WTC11 (cell line): ENCODE measurements at regions not wholly inside any gene's neighbourhood (a gene's known extent, or its start where the extent isn't known, plus 50 kb on each side); places are given as distances from the start of the nearest gene placed in this dataset.
A peak's percentile ranks its signal among the peaks of the same experiment; 100 is the strongest.

Source experiments
- ATAC-seq: fragments of 200-7000 bp; cut with Tn5 transposase; 2 replicates; pipeline ENCODE4 v1.10.0; 2021; ENCODE audit warnings: mild to moderate bottlenecking, moderate library complexity
- CTCF ChIA-PET: fragments of 300-600 bp; sonication (Branson Sonifier 250); formaldehyde crosslinking; loops from one replicate; lab custom pipeline; 2021; ENCODE audit warnings: antibody characterized with exemption; lab: Charles Lee
- POLR2A ChIA-PET: fragments of 350-600 bp; sonication (Branson Sonifier 250); formaldehyde crosslinking; loops from one replicate; lab custom pipeline; 2021; ENCODE audit warnings: antibody characterized with exemption; lab: Charles Lee
- DNase-seq: peaks from one replicate; pipeline ENCODE4 v3.0.0; 2021; ENCODE audit warnings: low spot score
- H3K27ac Mint-ChIP-seq: 2 replicates; pipeline ENCODE4 v1.8.0; 2021; ENCODE audit warnings: mixed read lengths
- H3K27me3 Mint-ChIP-seq: 2 replicates; pipeline ENCODE4 v1.8.0; 2021; ENCODE audit warnings: low read depth, mild to moderate bottlenecking, moderate library complexity, mixed read lengths
- H3K36me3 Mint-ChIP-seq: 2 replicates; pipeline ENCODE4 v1.8.0; 2021; ENCODE audit warnings: mixed read lengths
- H3K4me1 Mint-ChIP-seq: 2 replicates; pipeline ENCODE4 v1.8.0; 2022; ENCODE audit warnings: mixed read lengths
- H3K4me3 Mint-ChIP-seq: 2 replicates; pipeline ENCODE4 v1.8.0; 2021; ENCODE audit warnings: mild to moderate bottlenecking, moderate library complexity, mixed read lengths
- H3K9me3 Mint-ChIP-seq: 2 replicates; pipeline ENCODE4 v1.8.0; 2021; ENCODE audit warnings: mixed read lengths
- EMX1 ChIP-seq: fragments of 250-450 bp; sonication (Bioruptor Pico); IDR thresholded peaks from 2 replicates; pipeline ENCODE4 v1.8.0; 2021; ENCODE audit warnings: mild to moderate bottlenecking
- FOXP1 ChIP-seq: sonication (generic); formaldehyde crosslinking; IDR thresholded peaks from 2 replicates; pipeline ENCODE4 v1.8.0; 2022; ENCODE audit warnings: missing genetic modification reagents, mild to moderate bottlenecking, moderate library complexity, borderline replicate concordance
- GABPB1 ChIP-seq: sonication (generic); formaldehyde crosslinking; IDR thresholded peaks from 2 replicates; pipeline ENCODE4 v1.8.1; 2023; ENCODE audit warnings: mild to moderate bottlenecking, missing genetic modification reagents
- JUN ChIP-seq: sonication (generic); formaldehyde crosslinking; IDR thresholded peaks from 2 replicates; pipeline ENCODE4 v1.8.0; 2023; ENCODE audit warnings: mild to moderate bottlenecking, missing genetic modification reagents
- KAT7 ChIP-seq: sonication (generic); formaldehyde crosslinking; IDR thresholded peaks from 2 replicates; pipeline ENCODE4 v1.8.1; 2023; ENCODE audit warnings: missing genetic modification reagents, mild to moderate bottlenecking, borderline replicate concordance
- NFE2L1 ChIP-seq: sonication (generic); formaldehyde crosslinking; IDR thresholded peaks from 2 replicates; pipeline ENCODE4 v1.8.1; 2023; ENCODE audit warnings: missing genetic modification reagents
- PRRX2 ChIP-seq: fragments of 250-450 bp; sonication (Bioruptor Pico); IDR thresholded peaks from 2 replicates; pipeline ENCODE4 v1.8.0; 2021; ENCODE audit warnings: mild to moderate bottlenecking
- ZBTB43 ChIP-seq: sonication (generic); formaldehyde crosslinking; IDR thresholded peaks from 2 replicates; pipeline ENCODE4 v1.8.1; 2023; ENCODE audit warnings: mild to moderate bottlenecking, missing genetic modification reagents
- ZNF317 ChIP-seq: sonication (generic); formaldehyde crosslinking; IDR thresholded peaks from 2 replicates; pipeline ENCODE4 v1.8.1; 2023; ENCODE audit warnings: low read depth, mild to moderate bottlenecking, moderate library complexity, missing genetic modification reagents, borderline replicate concordance
- ZNF423 ChIP-seq: fragments of 250-450 bp; sonication (Bioruptor Pico); IDR thresholded peaks from 2 replicates; pipeline ENCODE4 v2.1.2; 2022; ENCODE audit warnings: mild to moderate bottlenecking, moderate library complexity
- ZNF532 ChIP-seq: fragments of 250-450 bp; sonication (Bioruptor Pico); IDR thresholded peaks from 2 replicates; pipeline ENCODE4 v1.9.0; 2021; ENCODE audit warnings: mild to moderate bottlenecking, borderline replicate concordance
- TF ChIP-seq, protein P1 (sequence below): sonication (generic); formaldehyde crosslinking; IDR thresholded peaks from 2 replicates; pipeline ENCODE4 v1.8.1; 2022; ENCODE audit warnings: low read depth, mild to moderate bottlenecking, moderate library complexity, missing genetic modification reagents, borderline replicate concordance
- TF ChIP-seq, protein P2 (sequence below): sonication (generic); formaldehyde crosslinking; IDR thresholded peaks from 2 replicates; pipeline ENCODE4 v1.8.1; 2023; ENCODE audit warnings: mild to moderate bottlenecking, moderate library complexity, missing genetic modification reagents
- TF ChIP-seq, protein P3 (sequence below): sonication (generic); formaldehyde crosslinking; IDR thresholded peaks from 2 replicates; pipeline ENCODE4 v1.8.0; 2022; ENCODE audit warnings: mild to moderate bottlenecking, missing genetic modification reagents

GRCh38 chr13:50205581-50205980 lies 190.3 kb downstream of the KCNRG start (continued):
- no peak for TF ChIP-seq ZNF532
- no peak for TF ChIP-seq KAT7 (CRISPR knock-in tag)
- TF ChIP-seq, protein P1, sequence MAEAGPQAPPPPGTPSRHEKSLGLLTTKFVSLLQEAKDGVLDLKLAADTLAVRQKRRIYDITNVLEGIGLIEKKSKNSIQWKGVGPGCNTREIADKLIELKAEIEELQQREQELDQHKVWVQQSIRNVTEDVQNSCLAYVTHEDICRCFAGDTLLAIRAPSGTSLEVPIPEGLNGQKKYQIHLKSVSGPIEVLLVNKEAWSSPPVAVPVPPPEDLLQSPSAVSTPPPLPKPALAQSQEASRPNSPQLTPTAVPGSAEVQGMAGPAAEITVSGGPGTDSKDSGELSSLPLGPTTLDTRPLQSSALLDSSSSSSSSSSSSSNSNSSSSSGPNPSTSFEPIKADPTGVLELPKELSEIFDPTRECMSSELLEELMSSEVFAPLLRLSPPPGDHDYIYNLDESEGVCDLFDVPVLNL, result no peak
- TF ChIP-seq PRRX2, result no peak
- no peak for TF ChIP-seq EMX1 (CRISPR knock-in tag)
- no peak for TF ChIP-seq ZNF423 (CRISPR knock-in tag)
- TF ChIP-seq JUN (CRISPR knock-in tag), result no peak
- TF ChIP-seq, all 79 proteins: peak for 0

DNA sequence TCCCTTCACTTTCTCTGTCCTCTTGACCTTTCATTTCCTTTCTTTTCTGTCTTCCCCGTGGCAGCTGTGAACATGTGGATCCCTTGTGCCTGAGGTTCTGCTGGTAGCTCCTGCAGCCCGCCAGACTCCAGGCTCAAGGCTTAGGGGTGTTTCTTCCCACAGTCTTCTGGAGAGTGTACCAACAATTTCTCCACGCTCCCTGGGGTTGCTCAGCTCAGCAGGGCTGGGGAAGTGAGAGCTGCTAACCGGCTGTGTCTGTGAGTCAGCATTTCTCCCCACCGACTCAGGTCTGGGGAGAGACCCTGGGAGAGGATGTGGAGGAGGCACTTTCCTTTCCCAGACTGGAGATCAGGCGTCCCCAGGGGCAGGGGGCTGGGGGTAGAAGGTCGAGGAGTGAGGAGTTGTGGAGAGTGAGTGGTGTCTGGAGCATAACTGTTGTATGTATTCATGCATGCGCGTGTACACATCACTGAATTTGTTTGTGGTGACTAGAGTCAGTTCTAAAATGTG lies 193.6 kb downstream of the KCNRG start:
- no peak for TF ChIP-seq GABPB1 (CRISPR knock-in tag)
- peak; percentile 97 for TF ChIP-seq NFE2L1
- TF ChIP-seq FOXP1 (CRISPR knock-in tag), result 0 out of 2 replicates have a peak, but pooled peaks have one; percentile 25
- TF ChIP-seq, protein P2, sequence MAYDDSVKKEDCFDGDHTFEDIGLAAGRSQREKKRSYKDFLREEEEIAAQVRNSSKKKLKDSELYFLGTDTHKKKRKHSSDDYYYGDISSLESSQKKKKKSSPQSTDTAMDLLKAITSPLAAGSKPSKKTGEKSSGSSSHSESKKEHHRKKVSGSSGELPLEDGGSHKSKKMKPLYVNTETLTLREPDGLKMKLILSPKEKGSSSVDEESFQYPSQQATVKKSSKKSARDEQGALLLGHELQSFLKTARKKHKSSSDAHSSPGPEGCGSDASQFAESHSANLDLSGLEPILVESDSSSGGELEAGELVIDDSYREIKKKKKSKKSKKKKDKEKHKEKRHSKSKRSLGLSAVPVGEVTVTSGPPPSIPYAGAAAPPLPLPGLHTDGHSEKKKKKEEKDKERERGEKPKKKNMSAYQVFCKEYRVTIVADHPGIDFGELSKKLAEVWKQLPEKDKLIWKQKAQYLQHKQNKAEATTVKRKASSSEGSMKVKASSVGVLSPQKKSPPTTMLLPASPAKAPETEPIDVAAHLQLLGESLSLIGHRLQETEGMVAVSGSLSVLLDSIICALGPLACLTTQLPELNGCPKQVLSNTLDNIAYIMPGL (CRISPR knock-in tag), result 0 out of 2 replicates have a peak, but pooled peaks have one; percentile 47
- TF ChIP-seq ZBTB43 (CRISPR knock-in tag), result no peak
- TF ChIP-seq, protein P3, sequence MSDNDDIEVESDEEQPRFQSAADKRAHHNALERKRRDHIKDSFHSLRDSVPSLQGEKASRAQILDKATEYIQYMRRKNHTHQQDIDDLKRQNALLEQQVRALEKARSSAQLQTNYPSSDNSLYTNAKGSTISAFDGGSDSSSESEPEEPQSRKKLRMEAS, result 0 out of 2 replicates have a peak, but pooled peaks have one; percentile 26
- peaks cover 23% of the 10 kb centered on the region for H3K9me3 Mint-ChIP-seq
- H3K36me3 Mint-ChIP-seq, result peaks cover 18% of the 10 kb centered on the region
- peak overlapping the region; percentile 67 for H3K27ac Mint-ChIP-seq
- H3K27me3 Mint-ChIP-seq, result no peaks in the 10 kb centered on the region
- peak; percentile 45 for DNase-seq
- ChIA-PET POLR2A (no interaction called here), CTCF (interaction anchor here (0.8 to 1.7 kb wide), 3 partner anchors 16 to 703 kb away, joined by 3 to 6 read pairs (median 4); no protein-coding TSS in a partner anchor)
- ATAC-seq, result peak; percentile 94
- peaks cover 19% of the 10 kb centered on the region for H3K4me1 Mint-ChIP-seq
- H3K4me3 Mint-ChIP-seq, result peak overlapping the region; percentile 25

DNA sequence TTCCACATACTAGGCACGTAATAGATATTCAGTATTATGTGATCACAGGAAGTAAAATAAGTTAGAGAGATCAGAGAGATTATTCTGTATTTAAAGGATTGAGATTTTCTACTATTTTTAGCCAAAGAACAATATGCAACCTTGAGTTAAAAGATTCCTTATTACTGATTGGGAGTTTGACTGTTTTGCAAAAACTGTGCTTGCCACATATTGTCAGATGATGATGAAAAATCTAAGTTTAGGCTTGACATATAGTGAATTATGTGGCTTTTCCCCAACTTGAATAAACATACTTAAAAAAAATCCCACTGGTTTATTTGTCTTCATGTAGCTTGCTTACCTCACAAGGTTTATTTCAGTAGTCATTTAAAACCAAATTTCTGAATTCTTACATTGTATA lies 194.4 kb downstream of the KCNRG start:
- Mint-ChIP-seq H3K27me3 (no peaks in the 10 kb centered on the region), H3K4me1 (peaks cover 14% of the 10 kb centered on the region), H3K4me3 (no peak overlapping the region), H3K36me3 (peaks cover 18% of the 10 kb centered on the region), H3K9me3 (peaks cover 30% of the 10 kb centered on the region), H3K27ac (no peak overlapping the region)
- POLR2A ChIA-PET, result no interaction called here
- CTCF ChIA-PET, result no interaction called here
- DNase-seq (no peak), ATAC-seq (no peak)
- TF ChIP-seq KAT7 (CRISPR knock-in tag) (no peak), ZNF317 (CRISPR knock-in tag) (no peak)
